ENCODE measurements at regions not wholly inside any gene's neighbourhood (a gene's known extent, or its start where the extent isn't known, plus 50 kb on each side); places are given as distances from the start of the nearest gene placed in this dataset.
A peak's percentile ranks its signal among the peaks of the same experiment; 100 is the strongest.

DNA sequence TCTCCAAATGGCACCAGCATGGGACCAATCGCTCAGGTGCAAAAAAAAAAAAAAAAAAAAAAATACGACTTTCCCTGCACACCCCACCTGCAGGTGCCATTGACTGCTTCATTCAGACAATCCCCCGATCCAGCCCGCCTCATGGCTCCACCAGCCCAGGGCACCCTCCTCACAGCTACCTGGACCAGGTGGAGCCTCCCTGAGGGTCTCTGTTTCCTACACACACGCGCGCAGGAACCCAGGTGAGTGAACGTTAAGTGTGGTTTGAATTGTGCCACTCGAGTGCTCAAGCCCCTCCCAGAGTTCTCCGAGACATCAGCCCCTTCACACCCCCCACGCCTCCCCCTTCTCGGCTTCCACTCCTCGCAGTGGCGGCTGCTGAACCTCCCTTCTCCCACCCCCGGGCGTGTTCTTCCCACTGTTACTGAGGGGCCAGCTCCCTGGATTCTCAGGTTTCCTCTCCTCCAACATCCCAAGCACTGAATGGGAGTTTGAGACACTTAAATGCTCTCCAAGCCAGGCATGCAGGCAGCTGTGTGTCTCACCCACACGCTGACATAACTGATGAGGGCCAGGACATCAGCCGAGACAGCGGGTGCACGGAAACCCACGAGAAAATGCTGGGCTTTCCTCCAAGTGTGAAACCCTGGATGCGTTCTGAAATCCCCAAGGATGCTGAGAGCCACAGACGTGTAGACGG is 88.8 kb upstream of the SNTG2 start:
- no peak for DNase-seq
- TF ChIP-seq POLR2A (IDR thresholded peaks at IDR 0.05; ENCODE audit: low read length) (no peak), GATA1 (IDR thresholded peaks at IDR 0.05; ENCODE audit: low read depth, low read length) (no peak)

DNA sequence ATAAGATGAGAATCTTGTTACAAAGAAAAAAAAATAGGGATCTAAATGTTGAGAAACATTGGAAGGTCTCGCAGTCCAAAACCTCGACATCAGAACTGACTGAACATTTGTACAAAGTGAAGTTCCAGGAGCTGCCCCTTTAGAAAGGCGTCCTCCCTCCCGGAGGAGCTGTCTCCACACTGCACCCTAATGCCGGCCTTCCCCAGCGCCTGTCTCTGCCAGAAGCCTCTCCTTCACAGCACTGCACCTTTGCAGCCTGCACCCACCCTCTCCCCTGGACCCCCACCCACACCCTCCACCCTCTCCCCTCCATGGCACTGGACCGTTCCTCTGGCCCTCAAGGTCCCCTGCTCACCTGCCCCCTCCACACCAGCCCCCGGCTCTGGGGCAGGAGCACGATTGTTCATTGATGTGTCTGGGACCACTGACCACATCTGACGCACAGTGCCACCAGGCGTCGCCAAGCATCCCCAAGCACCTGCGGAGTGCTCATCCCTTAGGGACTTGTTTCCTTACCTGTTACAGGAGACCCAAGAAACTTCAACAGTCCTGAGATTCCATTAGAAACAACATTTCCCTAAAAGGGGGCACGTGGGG is 90.3 kb upstream of the SNTG2 start:
- no peak for TF ChIP-seq GATA1 (IDR thresholded peaks at IDR 0.05; ENCODE audit: low read depth, low read length)
- TF ChIP-seq POLR2A (IDR thresholded peaks at IDR 0.05; ENCODE audit: low read length): no peak
- DNase-seq: no peak

DNA sequence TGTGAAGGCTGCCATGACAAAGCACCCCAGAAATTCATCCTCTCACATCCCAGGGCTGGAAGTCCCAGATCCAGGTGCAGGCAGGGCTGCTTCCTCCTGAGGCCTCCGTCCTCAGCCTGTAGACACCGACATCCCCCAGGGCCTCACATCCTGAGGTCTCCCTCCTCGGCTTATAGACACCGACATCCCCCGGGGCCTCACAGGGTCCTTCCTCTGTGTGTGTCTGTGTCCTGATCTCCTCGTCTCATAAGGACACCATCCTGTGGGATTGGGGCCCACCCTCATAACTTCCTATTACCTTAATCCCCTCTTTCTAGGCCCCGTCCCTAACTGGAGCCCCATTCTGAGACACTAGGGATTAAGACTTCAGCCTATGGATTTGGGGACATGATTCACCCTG is 92.0 kb upstream of the SNTG2 start:
- DNase-seq: no peak
- TF ChIP-seq GATA1 (IDR thresholded peaks at IDR 0.05; ENCODE audit: low read depth, low read length) (no peak), POLR2A (IDR thresholded peaks at IDR 0.05; ENCODE audit: low read length) (no peak)

DNA sequence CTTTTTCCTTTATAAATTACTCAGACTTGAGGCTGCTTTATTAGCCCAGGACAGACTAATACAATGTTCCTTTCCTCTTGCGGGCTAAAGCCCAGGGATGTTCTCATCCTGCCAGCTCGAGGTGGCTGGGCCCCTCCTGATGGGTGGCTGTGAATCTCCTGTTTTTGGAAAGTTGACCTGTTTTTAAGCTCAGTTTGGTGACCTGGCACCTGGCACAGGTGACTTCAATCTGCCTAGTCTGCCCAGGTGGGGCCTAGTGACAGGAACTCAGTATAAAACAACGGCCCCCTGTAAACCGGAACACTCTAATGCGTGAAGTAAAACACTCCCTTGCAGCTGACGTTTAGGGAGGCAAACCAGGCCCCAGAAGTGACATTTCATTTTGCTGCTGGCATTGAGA is 92.7 kb upstream of the SNTG2 start:
- no peak for DNase-seq
- TF ChIP-seq POLR2A (IDR thresholded peaks at IDR 0.05; ENCODE audit: low read length): no peak
- no peak for TF ChIP-seq GATA1 (IDR thresholded peaks at IDR 0.05; ENCODE audit: low read depth, low read length)

DNA sequence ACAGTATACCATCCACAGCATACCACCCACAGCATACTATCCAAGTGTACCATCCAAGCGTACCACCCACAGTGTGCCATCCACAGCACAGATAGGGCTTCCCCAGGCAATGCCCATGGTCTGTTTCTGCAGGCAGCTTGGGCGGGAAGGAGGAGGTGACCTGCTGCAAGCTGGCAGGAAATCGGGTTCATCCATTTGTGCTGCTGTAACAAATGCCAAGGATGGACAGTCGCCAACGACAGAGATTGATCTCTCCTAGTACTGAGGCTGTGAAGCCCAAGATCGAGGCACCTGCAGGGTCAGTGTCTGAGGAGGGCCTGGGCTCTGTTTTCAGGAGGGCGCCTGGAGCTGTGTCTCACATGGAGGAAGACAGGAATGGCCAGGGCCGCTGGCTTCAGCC is 93.6 kb upstream of the SNTG2 start:
- no peak for TF ChIP-seq POLR2A (IDR thresholded peaks at IDR 0.05; ENCODE audit: low read length)
- no peak for TF ChIP-seq GATA1 (IDR thresholded peaks at IDR 0.05; ENCODE audit: low read depth, low read length)
- no peak for DNase-seq

DNA sequence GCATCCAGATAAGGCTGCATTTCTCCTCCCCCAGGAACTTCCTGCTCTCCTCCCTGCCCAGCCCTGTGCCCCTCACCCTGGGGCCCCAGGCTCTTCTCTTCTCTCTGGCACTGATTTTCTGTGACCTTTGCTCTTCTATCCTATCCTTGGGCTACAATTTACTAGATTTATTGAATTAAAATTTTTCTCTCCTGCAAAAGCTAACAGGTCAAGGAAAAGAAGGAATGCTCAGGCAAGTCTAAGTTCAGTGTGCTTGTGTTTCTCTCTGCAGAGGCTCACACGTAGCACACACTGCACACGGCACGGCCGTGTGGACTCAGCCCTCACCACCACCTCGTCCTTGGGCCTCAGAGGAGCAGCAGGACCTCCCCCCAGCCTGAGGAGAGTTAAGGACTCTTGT is 94.2 kb upstream of the SNTG2 start:
- TF ChIP-seq POLR2A (IDR thresholded peaks at IDR 0.05; ENCODE audit: low read length) (no peak), GATA1 (IDR thresholded peaks at IDR 0.05; ENCODE audit: low read depth, low read length) (no peak)
- no peak for DNase-seq

DNA sequence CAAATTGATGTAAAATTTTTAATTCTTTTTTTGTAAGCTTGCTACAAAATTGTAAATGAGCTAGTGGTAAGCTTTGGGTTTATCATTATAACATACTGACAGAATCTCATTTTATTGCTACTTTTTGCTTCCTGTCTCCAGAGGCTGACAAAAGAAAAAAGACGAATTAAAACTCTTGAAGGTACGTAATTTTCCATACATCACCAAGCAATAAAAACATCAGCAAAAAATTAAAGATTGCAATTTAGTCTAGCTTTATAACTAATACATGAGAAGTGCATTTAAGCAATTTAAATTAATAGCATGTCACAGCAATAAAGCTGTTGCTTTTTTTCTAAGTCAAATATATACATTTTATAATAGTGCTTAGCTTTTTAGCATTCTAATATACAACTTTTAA is 94.6 kb upstream of the SNTG2 start:
- DNase-seq: no peak
- no peak for TF ChIP-seq GATA1 (IDR thresholded peaks at IDR 0.05; ENCODE audit: low read depth, low read length)
- TF ChIP-seq POLR2A (IDR thresholded peaks at IDR 0.05; ENCODE audit: low read length): no peak

DNA sequence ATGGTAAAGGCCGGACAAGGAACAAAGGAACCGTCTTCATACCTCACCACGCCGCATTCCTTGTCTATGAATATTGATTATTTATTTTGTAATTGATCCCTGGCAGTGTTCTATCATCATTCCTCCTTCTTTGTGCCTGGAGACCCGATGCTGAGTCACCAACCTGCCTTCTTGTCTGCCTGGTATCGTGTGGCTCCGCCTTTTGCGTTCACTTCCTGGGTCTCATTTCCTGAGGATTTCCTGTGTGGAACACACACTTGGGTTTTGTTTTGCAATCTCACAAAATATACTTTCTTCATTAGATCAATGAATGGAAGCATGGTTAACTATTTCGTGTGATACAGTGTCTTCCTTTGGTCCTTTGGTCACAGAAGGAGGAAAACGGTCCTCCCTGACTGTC is 95.5 kb upstream of the SNTG2 start:
- TF ChIP-seq GATA1 (IDR thresholded peaks at IDR 0.05; ENCODE audit: low read depth, low read length) (no peak), POLR2A (IDR thresholded peaks at IDR 0.05; ENCODE audit: low read length) (no peak)
- no peak for DNase-seq

DNA sequence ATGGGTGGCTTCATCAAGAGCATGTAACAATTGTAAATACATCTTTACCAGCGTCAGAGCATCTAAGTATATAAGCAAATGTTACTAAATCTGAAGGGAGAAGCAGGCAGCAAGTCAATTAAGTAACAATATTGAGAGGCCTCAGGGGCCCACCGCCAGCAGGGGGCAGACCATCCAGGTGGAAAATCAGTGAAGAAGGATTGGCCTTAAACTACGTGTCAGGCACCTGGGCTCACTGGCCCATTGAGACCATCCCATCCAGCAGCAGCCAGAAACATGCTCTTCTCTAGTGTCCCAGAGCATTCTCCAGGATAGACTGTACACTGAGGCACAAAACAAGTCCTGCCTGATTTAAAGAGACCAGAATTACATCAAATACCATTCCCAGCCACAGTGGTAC is 96.2 kb upstream of the SNTG2 start:
- no peak for TF ChIP-seq GATA1 (IDR thresholded peaks at IDR 0.05; ENCODE audit: low read depth, low read length)
- TF ChIP-seq POLR2A (IDR thresholded peaks at IDR 0.05; ENCODE audit: low read length): no peak
- DNase-seq: peak; percentile 31 to 54

DNA sequence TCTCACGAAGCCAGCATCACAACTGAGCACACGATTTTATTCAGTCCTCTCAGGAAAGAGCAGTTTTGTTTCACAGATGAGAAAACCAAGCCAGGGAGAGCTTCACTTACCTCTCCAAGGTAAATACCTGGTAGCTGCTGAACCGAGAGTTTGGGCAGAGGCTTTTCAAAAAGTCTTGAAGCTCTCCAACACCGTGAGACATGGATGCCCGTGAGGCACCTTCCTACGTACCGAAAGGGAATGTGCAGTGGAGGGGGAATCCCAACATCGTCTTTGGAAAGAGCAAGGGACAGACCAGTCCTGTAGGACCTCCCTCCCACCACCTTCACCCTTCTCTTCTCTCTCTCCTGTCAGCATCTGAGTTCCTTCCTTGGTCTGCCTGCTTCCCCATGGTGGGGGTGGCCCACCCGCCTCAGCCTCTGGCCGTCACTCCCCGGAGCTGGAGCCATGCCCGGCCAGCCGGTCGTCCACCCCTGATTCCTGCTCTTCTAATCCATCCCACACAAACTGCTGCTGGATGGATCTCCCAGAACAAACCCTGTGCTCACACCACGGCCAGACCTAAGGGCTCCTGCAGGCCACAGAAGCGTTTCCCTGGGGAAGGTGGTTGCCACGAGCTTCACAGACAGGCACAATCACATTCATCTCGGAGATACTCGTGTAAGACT is 97.3 kb upstream of the SNTG2 start:
- no peak for DNase-seq
- TF ChIP-seq POLR2A (IDR thresholded peaks at IDR 0.05; ENCODE audit: low read length): no peak
- TF ChIP-seq GATA1 (IDR thresholded peaks at IDR 0.05; ENCODE audit: low read depth, low read length): no peak

DNA sequence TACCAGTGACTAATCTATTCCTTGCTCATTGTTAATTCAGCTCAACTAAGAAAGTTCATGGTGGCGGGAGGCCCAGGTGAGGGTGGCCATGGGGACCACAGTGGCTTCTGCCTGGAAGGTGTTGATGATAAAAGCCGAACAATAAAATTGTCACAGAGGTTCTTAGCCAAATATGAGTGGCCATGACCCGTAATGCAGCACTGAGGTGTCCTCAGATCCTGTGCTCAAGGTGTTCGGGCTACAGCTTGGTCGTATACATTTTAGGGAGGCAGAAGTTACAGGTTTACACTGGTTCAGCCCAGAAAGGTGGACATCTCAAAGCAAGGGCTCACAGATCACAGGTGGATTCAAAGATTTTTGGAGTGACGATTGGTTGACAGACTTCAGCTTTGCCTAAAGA is 98.5 kb upstream of the SNTG2 start:
- DNase-seq: no peak
- no peak for TF ChIP-seq GATA1 (IDR thresholded peaks at IDR 0.05; ENCODE audit: low read depth, low read length)
- no peak for TF ChIP-seq POLR2A (IDR thresholded peaks at IDR 0.05; ENCODE audit: low read length)

DNA sequence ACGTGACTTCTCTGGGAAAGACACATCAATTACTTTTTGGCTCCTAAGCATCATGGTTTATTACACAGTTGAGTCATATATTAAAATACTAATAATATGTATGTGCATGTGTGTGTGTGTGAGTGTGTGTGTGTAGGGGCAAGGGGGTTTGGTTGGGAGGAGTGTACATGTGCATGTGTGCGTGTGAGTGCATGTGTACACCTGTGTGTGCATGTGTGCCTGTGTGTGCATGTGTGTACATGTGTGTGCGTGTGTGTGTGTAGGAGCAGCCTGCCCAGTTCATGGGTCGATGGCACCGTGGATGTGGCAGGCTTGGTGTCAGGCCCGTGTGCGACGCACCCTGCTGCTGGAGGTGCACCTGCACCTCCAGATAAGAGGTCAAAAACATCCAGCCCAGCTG is 99.0 kb upstream of the SNTG2 start:
- TF ChIP-seq GATA1 (IDR thresholded peaks at IDR 0.05; ENCODE audit: low read depth, low read length) (no peak), POLR2A (IDR thresholded peaks at IDR 0.05; ENCODE audit: low read length) (no peak)
- DNase-seq: no peak

DNA sequence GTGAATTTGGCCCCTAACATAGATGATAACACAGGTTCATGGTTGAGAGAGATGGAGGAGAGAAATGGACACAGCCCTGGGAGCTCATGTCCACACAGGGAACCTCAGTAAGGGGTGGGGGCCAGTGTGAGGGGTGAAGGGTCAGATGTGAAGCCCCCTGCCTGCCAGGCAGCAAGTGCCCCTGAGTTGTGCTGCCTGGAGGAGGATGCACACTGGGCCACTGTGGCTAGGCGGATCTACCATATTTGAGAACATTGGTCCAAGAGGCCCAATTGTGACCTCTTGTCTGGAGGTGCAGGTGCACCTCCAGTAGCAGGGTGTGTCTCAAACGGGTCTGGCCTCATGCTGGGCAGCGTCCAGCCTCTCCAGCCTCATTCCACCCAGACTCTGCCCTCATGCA is 99.6 kb upstream of the SNTG2 start:
- TF ChIP-seq POLR2A (IDR thresholded peaks at IDR 0.05; ENCODE audit: low read length) (no peak), GATA1 (IDR thresholded peaks at IDR 0.05; ENCODE audit: low read depth, low read length) (no peak)
- DNase-seq: no peak

DNA sequence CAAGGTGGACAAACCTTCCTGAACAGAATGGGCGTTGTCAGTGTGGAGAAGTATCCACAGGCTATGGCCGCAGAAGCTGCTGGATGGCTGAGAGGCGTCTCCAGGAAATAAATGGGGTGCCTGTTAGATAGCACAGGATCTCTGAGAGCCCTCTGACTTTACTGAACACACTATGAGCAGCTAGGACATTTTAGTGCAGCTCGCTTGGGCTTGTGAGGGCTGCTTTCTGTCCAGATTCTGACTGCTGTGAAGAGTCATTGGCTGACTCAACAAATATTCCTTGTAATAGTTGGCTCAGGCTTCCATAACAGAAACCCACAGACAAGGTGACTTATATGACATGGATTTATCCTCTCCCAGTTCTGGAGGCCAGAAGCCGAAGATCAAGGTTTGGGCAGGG is 100.2 kb upstream of the SNTG2 start:
- no peak for DNase-seq
- no peak for TF ChIP-seq POLR2A (IDR thresholded peaks at IDR 0.05; ENCODE audit: low read length)
- no peak for TF ChIP-seq GATA1 (IDR thresholded peaks at IDR 0.05; ENCODE audit: low read depth, low read length)

DNA sequence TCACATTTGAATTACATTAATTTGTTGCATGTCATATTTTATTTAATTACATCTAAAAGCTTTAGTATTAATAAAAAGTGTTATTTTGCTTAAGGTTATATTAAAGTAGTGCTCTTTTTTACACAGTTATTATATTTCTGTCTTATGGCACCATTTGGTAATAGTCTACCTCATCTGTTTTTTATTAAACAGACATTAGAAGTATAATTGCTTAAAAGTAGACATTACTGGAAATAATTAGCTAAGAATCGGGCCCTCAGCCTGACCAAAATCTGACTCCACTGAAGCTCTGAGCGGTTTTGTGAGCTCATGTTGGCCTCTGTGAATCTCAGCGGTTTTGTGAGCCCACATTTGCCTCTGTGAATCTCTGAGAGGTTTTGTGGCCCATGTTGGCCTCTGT is 102.5 kb upstream of the SNTG2 start:
- DNase-seq: no peak

More for the DNA sequence above, 102.5 kb upstream of the SNTG2 start:
- TF ChIP-seq POLR2A (IDR thresholded peaks at IDR 0.05; ENCODE audit: low read length) (no peak), GATA1 (IDR thresholded peaks at IDR 0.05; ENCODE audit: low read depth, low read length) (no peak)

All from erythroblast (primary cell).